Neural crest cell (in vitro differentiated cells): ENCODE measurements at regions not wholly inside any gene's neighbourhood (a gene's known extent, or its start where the extent isn't known, plus 50 kb on each side); places are given as distances from the start of the nearest gene placed in this dataset.

Source experiments
- DNase-seq: peaks from one replicate; pipeline ENCODE4 v3.0.0; 2021; ENCODE audit warnings: low read depth, mixed read lengths, low spot score
- H3K27ac Mint-ChIP-seq: one replicate; pipeline ENCODE4 v1.8.0; 2021; ENCODE audit warnings: mild to moderate bottlenecking, mixed read lengths; ENCODE audit not compliant: unreplicated experiment
- H3K27me3 Mint-ChIP-seq: 2 replicates; pipeline ENCODE4 v1.8.0; 2021; ENCODE audit warnings: low read depth, mild to moderate bottlenecking, mixed read lengths
- H3K36me3 Mint-ChIP-seq: 2 replicates; pipeline ENCODE4 v1.8.0; 2021; ENCODE audit warnings: low read depth, mild to moderate bottlenecking, mixed read lengths
- H3K4me1 Mint-ChIP-seq: 2 replicates; pipeline ENCODE4 v1.8.0; 2021; ENCODE audit warnings: mixed read lengths
- H3K4me3 Mint-ChIP-seq: one replicate; pipeline ENCODE4 v1.8.0; 2021; ENCODE audit warnings: mild to moderate bottlenecking, mixed read lengths
- H3K9me3 Mint-ChIP-seq: 2 replicates; pipeline ENCODE4 v1.8.0; 2021; ENCODE audit warnings: mixed read lengths
- TF ChIP-seq, protein P1 (sequence below): fragments of 200-600 bp; sonication (generic); conservative IDR thresholded peaks from 2 replicates; pipeline ENCODE4 v1.5.0; 2021; ENCODE audit warnings: antibody characterized with exemption, mild to moderate bottlenecking

- TF ChIP-seq, protein P1, sequence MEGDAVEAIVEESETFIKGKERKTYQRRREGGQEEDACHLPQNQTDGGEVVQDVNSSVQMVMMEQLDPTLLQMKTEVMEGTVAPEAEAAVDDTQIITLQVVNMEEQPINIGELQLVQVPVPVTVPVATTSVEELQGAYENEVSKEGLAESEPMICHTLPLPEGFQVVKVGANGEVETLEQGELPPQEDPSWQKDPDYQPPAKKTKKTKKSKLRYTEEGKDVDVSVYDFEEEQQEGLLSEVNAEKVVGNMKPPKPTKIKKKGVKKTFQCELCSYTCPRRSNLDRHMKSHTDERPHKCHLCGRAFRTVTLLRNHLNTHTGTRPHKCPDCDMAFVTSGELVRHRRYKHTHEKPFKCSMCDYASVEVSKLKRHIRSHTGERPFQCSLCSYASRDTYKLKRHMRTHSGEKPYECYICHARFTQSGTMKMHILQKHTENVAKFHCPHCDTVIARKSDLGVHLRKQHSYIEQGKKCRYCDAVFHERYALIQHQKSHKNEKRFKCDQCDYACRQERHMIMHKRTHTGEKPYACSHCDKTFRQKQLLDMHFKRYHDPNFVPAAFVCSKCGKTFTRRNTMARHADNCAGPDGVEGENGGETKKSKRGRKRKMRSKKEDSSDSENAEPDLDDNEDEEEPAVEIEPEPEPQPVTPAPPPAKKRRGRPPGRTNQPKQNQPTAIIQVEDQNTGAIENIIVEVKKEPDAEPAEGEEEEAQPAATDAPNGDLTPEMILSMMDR, result no peak
- Mint-ChIP-seq H3K4me1 (no peaks in the 10 kb centered on the region), H3K4me3 (no peak overlapping the region), H3K27me3 (no peaks in the 10 kb centered on the region), H3K36me3 (no peaks in the 10 kb centered on the region), H3K27ac (no peak overlapping the region), H3K9me3 (no peaks in the 10 kb centered on the region)
- DNase-seq, result no peak
Measured at GRCh38 chr1:178634445-178634844, 90.6 kb upstream of the RALGPS2 start.

DNA sequence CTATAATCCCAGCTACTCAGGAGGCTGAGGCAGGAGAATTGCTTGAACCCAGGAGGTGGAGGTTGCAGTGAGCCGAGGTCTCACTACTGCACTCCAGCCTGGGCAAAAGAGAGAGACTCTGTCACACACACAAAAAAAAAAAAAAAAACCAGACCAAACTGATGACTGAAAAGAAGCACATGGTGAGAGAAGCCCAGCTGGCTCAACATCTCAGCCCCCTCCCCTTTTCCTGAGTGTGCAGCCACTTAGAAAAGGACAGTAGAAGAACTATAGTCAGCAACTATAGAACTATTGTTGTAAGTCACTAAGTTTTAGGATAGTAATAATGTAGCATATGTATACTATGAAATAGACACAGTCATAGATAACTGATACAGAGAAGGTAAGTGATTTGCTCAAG, 87.2 kb upstream of the RALGPS2 start:
- Mint-ChIP-seq H3K36me3 (no peaks in the 10 kb centered on the region), H3K4me3 (no peak overlapping the region), H3K27ac (no peak overlapping the region), H3K9me3 (no peaks in the 10 kb centered on the region), H3K4me1 (no peaks in the 10 kb centered on the region), H3K27me3 (no peaks in the 10 kb centered on the region)
- DNase-seq, result no peak
- TF ChIP-seq, protein P1, result no peak

GRCh38 chr1:178639326-178639725, 85.7 kb upstream of the RALGPS2 start:
- Mint-ChIP-seq H3K27me3 (no peaks in the 10 kb centered on the region), H3K4me3 (no peak overlapping the region), H3K36me3 (no peaks in the 10 kb centered on the region), H3K27ac (no peak overlapping the region), H3K4me1 (peaks cover 7% of the 10 kb centered on the region), H3K9me3 (no peaks in the 10 kb centered on the region)
- TF ChIP-seq, protein P1, result no peak
- DNase-seq, result no peak

DNA sequence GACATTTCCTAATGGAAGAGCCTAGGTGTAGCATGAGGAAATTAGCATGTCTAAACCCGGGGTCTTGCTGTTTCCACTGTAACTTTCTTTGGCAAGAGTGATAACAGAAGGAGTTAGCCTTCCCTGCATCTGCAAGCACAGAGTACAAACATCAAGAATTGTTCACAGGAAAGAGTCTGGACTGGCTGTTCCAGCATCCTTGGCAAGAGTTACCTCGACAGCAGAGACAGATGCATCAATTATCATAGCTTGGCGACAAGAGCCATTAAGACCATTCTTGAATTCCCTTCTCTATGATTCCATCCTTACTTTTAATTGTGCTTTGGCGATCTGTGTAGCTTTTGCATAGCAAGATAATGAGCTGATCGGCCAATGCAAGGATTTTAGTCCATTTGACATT, 82.8 kb upstream of the RALGPS2 start:
- TF ChIP-seq, protein P1, result no peak
- Mint-ChIP-seq H3K4me1 (peaks cover 30% of the 10 kb centered on the region), H3K36me3 (no peaks in the 10 kb centered on the region), H3K9me3 (no peaks in the 10 kb centered on the region), H3K27me3 (no peaks in the 10 kb centered on the region), H3K27ac (no peak overlapping the region), H3K4me3 (no peak overlapping the region)
- no peak for DNase-seq

GRCh38 chr1:178643349-178643748, 81.7 kb upstream of the RALGPS2 start:
- no peak overlapping the region for H3K4me3 Mint-ChIP-seq
- TF ChIP-seq, protein P1, result no peak
- DNase-seq, result no peak
- no peaks in the 10 kb centered on the region for H3K36me3 Mint-ChIP-seq
- no peaks in the 10 kb centered on the region for H3K9me3 Mint-ChIP-seq
- no peaks in the 10 kb centered on the region for H3K27me3 Mint-ChIP-seq
- H3K27ac Mint-ChIP-seq, result no peak overlapping the region
- H3K4me1 Mint-ChIP-seq, result peaks cover 37% of the 10 kb centered on the region

DNA sequence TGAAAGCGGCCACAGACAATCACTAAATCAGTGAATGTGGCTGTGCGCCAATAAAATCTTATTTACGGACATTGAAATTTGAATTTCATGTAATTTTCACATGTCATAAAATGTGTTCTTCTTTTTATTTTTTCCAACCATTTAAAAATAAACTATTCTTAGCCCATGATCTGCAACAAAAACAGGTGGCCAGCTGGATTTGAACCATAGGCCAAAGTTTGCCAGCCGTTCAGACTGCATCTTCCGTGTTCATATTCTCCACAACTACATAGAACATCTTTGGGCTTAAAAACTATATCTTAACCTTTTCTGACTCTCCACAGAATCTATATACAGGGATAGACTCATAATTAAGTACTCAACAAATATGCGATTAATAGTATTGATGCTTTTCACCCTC, 81.2 kb upstream of the RALGPS2 start:
- Mint-ChIP-seq H3K4me1 (peaks cover 37% of the 10 kb centered on the region), H3K36me3 (no peaks in the 10 kb centered on the region), H3K27me3 (no peaks in the 10 kb centered on the region), H3K27ac (no peak overlapping the region), H3K4me3 (no peak overlapping the region), H3K9me3 (no peaks in the 10 kb centered on the region)
- no peak for DNase-seq
- TF ChIP-seq, protein P1, result no peak
